HT-29 (cell line): ENCODE measurements at regions not wholly inside any gene's neighbourhood (a gene's known extent, or its start where the extent isn't known, plus 50 kb on each side); places are given as distances from the start of the nearest gene placed in this dataset. TPM values are rescaled to one million over a fixed set of nuclear protein-coding genes. Genes with fewer than 3 reads are reported as not detected.

Source experiments
- small RNA-seq: library from RNA; depleted of rRNA; stranded (forward); fragments of <200 nt; gene quantifications from one replicate; pipeline ENCODE3, GENCODE V24; 2014

Small RNA genes in the stretch of these regions (small RNA-seq; reads per million reads assigned to genes)
- gene RNU6-119P = not detected
